ENCODE measurements at regions not wholly inside any gene's neighbourhood (a gene's known extent, or its start where the extent isn't known, plus 50 kb on each side); places are given as distances from the start of the nearest gene placed in this dataset.
A peak's percentile ranks its signal among the peaks of the same experiment; 100 is the strongest.

GRCh38 chr5:68872088-68872839 is 221.6 kb upstream of the SLC30A5 start:
- no peak for DNase-seq (ENCODE audit: low read depth)

GRCh38 chr5:68873198-68873597 is 220.6 kb upstream of the SLC30A5 start:
- no peak for DNase-seq (ENCODE audit: low read depth)

- no peak for DNase-seq (ENCODE audit: low read depth)
These were observed 218.5 kb upstream of the SLC30A5 start for GRCh38 chr5:68875351-68875750.

- no peak for DNase-seq (ENCODE audit: low read depth)
These were observed 210.4 kb upstream of the SLC30A5 start for GRCh38 chr5:68883436-68883835.

GRCh38 chr5:68884144-68884754 is 209.6 kb upstream of the SLC30A5 start:
- no peak for DNase-seq (ENCODE audit: low read depth)

GRCh38 chr5:68884883-68885282 is 208.9 kb upstream of the SLC30A5 start:
- DNase-seq (ENCODE audit: low read depth), result no peak

GRCh38 chr5:68886814-68887213 is 207.0 kb upstream of the SLC30A5 start:
- DNase-seq (ENCODE audit: low read depth), result no peak

GRCh38 chr5:68891718-68892117 is 202.1 kb upstream of the SLC30A5 start:
- DNase-seq (ENCODE audit: low read depth), result no peak

- DNase-seq (ENCODE audit: low read depth), result no peak
These were observed 199.1 kb upstream of the SLC30A5 start for GRCh38 chr5:68894673-68895072.

- peak; percentile 18 for DNase-seq (ENCODE audit: low read depth)
These were observed 194.8 kb upstream of the SLC30A5 start for GRCh38 chr5:68898951-68899471.

GRCh38 chr5:68911840-68912690 is 181.7 kb upstream of the SLC30A5 start:
- peak; percentile 63 for DNase-seq (ENCODE audit: low read depth)

GRCh38 chr5:68915079-68915478 is 178.7 kb upstream of the SLC30A5 start:
- DNase-seq (ENCODE audit: low read depth), result no peak

GRCh38 chr5:68918306-68918705 is 175.5 kb upstream of the SLC30A5 start:
- DNase-seq (ENCODE audit: low read depth), result no peak

GRCh38 chr5:68919988-68920490 is 173.8 kb upstream of the SLC30A5 start:
- DNase-seq (ENCODE audit: low read depth), result no peak

- no peak for DNase-seq (ENCODE audit: low read depth)
These were observed 172.9 kb upstream of the SLC30A5 start for GRCh38 chr5:68920888-68921287.

GRCh38 chr5:68922172-68922987 is 171.4 kb upstream of the SLC30A5 start:
- no peak for DNase-seq (ENCODE audit: low read depth)

GRCh38 chr5:68924481-68925145 is 169.2 kb upstream of the SLC30A5 start:
- peak; percentile 65 for DNase-seq (ENCODE audit: low read depth)

GRCh38 chr5:68928617-68929302 is 165.1 kb upstream of the SLC30A5 start:
- DNase-seq (ENCODE audit: low read depth), result no peak

GRCh38 chr5:68930139-68930538 is 163.7 kb upstream of the SLC30A5 start:
- no peak for DNase-seq (ENCODE audit: low read depth)

GRCh38 chr5:68932830-68933434 is 160.9 kb upstream of the SLC30A5 start:
- no peak for DNase-seq (ENCODE audit: low read depth)

Data from non-pigmented ciliary epithelial cell (primary cell).